WI38 (cell line): ENCODE measurements at regions not wholly inside any gene's neighbourhood (a gene's known extent, or its start where the extent isn't known, plus 50 kb on each side); places are given as distances from the start of the nearest gene placed in this dataset.

ENCODE experiments used
- H3K4me3 ChIP-seq: 2 replicates; pipeline ENCODE4 v1.5.1; 2011; ENCODE audit warnings: low read depth, mild to moderate bottlenecking, control low read depth, low read length
- TF ChIP-seq, protein P1 (sequence below): IDR thresholded peaks from 2 replicates; pipeline ENCODE4 v1.5.1; 2012; ENCODE audit warnings: low read depth, mild to moderate bottlenecking, control low read depth, low read length

GRCh38 chr2:172223601-172224054, 120.9 kb upstream of the DLX2 start:
- no peak overlapping the region for H3K4me3 ChIP-seq
- TF ChIP-seq, protein P1, sequence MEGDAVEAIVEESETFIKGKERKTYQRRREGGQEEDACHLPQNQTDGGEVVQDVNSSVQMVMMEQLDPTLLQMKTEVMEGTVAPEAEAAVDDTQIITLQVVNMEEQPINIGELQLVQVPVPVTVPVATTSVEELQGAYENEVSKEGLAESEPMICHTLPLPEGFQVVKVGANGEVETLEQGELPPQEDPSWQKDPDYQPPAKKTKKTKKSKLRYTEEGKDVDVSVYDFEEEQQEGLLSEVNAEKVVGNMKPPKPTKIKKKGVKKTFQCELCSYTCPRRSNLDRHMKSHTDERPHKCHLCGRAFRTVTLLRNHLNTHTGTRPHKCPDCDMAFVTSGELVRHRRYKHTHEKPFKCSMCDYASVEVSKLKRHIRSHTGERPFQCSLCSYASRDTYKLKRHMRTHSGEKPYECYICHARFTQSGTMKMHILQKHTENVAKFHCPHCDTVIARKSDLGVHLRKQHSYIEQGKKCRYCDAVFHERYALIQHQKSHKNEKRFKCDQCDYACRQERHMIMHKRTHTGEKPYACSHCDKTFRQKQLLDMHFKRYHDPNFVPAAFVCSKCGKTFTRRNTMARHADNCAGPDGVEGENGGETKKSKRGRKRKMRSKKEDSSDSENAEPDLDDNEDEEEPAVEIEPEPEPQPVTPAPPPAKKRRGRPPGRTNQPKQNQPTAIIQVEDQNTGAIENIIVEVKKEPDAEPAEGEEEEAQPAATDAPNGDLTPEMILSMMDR, result no peak

DNA sequence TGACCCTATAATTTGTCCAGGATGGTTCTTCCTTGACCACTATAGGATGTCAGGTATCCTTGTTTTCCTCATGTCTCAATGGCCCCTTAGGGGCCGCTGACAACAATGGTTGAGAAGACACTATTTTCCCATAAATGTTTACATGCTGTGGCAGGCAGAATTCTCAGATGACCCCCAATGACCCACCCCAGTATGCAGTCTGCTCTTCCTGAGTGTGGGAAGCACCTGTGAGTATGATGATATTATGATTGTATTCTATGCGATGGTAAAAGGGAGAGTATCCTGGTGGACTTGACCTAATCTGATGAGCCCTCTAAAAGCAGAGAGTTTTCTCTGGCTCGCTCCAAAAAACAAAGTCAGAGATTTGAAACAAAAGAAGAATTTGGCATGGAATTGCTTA, 123.1 kb upstream of the DLX2 start:
- H3K4me3 ChIP-seq, result no peak overlapping the region
- TF ChIP-seq, protein P1, result no peak

GRCh38 chr2:172226244-172227061, 123.8 kb upstream of the DLX2 start:
- TF ChIP-seq, protein P1, result no peak
- H3K4me3 ChIP-seq, result no peak overlapping the region

GRCh38 chr2:172227719-172228118, 125.0 kb upstream of the DLX2 start:
- no peak overlapping the region for H3K4me3 ChIP-seq
- TF ChIP-seq, protein P1, result no peak

DNA sequence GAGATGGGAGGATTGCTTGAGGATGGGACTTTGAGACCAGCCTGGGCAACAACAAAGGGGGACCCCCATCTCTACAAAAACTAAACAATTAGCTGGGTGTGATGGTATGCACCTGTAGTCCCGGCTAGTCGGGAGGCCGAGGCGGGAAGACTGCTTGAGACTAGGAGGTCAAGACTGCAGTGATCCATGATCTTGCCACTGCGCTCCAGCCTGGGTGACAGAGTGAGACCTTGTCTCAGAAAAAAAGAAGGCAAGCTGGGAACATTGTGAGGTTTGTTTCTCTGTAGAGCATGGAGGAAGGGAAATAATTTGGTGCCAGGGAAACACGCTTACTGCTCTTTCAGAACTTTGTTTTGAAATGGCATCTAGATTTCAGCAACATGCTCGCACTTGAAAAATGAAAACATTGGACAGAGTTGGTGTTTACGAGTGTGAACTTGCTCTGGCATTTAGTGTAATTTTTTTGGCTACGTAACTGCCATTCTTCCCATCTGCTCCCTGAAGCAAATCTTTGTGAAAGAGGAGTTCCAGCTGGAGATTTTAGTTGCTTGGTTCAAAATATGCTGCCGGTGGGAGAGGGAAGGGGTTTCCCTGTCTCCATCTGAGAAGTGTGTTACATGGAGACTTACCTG, 125.6 kb upstream of the DLX2 start:
- TF ChIP-seq, protein P1, result no peak
- H3K4me3 ChIP-seq, result no peak overlapping the region

GRCh38 chr2:172229125-172229524, 126.4 kb upstream of the DLX2 start:
- TF ChIP-seq, protein P1, result no peak
- H3K4me3 ChIP-seq, result no peak overlapping the region

- TF ChIP-seq, protein P1, result no peak
- H3K4me3 ChIP-seq, result no peak overlapping the region
These were observed 127.7 kb upstream of the DLX2 start for GRCh38 chr2:172230332-172230888.
